Hepatocyte (in vitro differentiated cells): ENCODE measurements at regions not wholly inside any gene's neighbourhood (a gene's known extent, or its start where the extent isn't known, plus 50 kb on each side); places are given as distances from the start of the nearest gene placed in this dataset.

Experiments used
- EZH2phosphoT487 ChIP-seq: fragments of 200-600 bp; sonication (generic); IDR thresholded peaks from one replicate; pipeline ENCODE4 v1.6.1; 2018; ENCODE audit warnings: antibody characterized with exemption, mild to moderate bottlenecking, low read depth, moderate library complexity; ENCODE audit not compliant: unreplicated experiment, severe bottlenecking
- TF ChIP-seq, protein P1 (sequence below): fragments of 200-600 bp; sonication (generic); IDR thresholded peaks from 2 replicates; pipeline ENCODE4 v1.5.1; 2016; ENCODE audit warnings: antibody characterized with exemption, mild to moderate bottlenecking; ENCODE audit not compliant: poor library complexity

DNA sequence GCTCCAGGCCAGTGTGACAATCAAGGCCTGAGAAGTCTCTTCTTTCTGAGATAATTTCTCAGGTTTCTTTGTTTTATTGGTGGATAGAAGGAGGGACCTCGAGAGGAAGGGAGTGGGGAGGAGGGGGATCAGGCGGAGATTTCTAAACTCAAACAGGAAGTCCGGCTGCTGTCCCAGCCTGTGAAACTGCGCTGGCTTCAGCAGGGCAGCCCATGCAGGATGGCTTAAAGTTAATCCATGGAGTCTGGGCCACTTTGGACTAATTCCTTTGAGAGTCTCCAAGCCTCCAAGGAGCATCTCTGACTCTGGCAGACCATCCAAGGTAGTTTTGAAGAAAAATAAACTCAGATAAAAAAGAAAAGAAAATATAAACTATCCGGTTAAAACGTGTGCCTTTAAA is 378.5 kb downstream of the MLLT3 start:
- no peak for TF ChIP-seq EZH2phosphoT487
- TF ChIP-seq, protein P1, sequence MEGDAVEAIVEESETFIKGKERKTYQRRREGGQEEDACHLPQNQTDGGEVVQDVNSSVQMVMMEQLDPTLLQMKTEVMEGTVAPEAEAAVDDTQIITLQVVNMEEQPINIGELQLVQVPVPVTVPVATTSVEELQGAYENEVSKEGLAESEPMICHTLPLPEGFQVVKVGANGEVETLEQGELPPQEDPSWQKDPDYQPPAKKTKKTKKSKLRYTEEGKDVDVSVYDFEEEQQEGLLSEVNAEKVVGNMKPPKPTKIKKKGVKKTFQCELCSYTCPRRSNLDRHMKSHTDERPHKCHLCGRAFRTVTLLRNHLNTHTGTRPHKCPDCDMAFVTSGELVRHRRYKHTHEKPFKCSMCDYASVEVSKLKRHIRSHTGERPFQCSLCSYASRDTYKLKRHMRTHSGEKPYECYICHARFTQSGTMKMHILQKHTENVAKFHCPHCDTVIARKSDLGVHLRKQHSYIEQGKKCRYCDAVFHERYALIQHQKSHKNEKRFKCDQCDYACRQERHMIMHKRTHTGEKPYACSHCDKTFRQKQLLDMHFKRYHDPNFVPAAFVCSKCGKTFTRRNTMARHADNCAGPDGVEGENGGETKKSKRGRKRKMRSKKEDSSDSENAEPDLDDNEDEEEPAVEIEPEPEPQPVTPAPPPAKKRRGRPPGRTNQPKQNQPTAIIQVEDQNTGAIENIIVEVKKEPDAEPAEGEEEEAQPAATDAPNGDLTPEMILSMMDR, result no peak
